HG03457 (cell line): ENCODE measurements at regions not wholly inside any gene's neighbourhood (a gene's known extent, or its start where the extent isn't known, plus 50 kb on each side); places are given as distances from the start of the nearest gene placed in this dataset.
"Not testable (repeated sequence)": the region's sequence is repeated elsewhere in the genome, so short reads cannot be mapped to it uniquely, and the experiment has no call there.

Experiments used
- ATAC-seq: cut with Tn5 transposase; IDR thresholded peaks from one replicate; pipeline ENCODE4 v1.9.1; 2021; ENCODE audit warnings: moderate number of reproducible peaks; ENCODE audit not compliant: unreplicated experiment

DNA sequence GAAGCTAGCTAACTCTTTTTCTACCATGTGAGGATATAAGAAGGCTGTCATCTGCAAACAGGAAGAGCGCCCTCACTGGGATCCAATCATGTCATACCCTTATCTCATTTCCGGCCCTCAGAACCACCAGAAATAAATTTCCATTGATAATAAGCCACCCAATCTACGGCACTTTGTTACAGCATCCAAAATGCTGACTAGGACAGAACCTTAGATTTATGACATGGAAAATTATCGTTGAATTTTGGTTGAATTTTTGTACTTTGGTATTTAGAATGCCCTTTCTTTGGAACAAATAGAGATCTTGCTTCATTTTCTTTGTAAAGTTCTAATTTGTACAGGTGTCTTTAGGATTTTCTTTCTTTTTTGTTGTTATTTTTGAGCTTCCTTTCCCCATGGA lies 53.3 kb upstream of the CYLC2 start:
- no peak for ATAC-seq

DNA sequence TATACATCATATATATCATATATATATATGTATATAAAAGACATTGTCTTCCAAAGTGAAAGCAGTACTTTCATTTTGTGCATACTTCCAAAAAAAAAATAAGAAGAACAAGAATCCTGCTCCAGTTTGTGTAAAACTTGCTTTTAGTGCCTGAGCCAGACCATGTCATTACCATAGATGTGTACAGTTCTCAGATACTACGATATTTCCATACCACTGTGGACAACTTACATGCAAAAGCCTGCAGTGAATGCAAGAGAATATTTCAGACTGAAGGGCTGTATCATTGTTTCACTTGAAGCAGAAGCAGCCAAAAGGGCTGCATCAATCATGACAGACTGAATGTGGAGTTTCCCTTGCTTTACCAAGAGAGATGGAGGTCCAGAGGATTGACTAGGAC lies 72.6 kb upstream of the CYLC2 start:
- no peak for ATAC-seq

DNA sequence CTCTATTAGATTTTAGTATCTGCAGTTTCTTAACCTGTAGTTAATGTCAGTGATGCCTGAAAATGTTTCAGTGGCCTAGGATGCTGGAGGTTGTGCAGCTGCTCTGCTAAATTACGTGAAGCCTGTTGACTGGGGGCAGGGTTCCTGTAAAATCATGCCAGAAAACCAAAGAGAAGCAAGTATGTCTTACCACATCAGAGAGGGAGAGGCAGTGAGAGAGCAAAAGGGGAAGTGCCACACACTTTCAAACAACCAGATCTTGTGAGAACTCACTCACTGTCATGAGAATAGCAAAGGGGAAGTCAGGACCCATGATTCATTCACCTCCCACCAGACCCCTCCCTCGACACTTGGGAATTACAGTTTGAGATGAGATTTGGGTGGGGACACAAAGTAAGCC lies 83.9 kb upstream of the CYLC2 start:
- no peak for ATAC-seq

DNA sequence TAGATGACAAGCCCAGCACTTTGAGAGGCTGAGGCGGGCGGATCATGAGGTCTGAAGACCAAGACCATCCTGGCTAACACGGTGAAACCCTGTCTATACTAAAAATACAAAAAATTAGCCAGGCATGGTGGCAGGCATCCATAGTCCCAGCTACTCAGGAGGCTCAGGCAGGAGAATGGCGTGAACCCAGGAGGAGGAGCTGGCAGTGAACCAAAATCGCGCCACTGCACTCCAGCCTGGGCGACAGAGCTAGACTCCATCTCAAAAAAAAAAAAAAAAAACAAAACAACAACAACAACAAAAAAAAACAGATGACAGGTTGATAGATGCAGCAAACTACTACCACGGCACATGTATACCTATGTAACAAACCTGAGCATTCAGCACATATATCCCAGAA lies 89.3 kb upstream of the CYLC2 start:
- not testable (repeated sequence) for ATAC-seq

DNA sequence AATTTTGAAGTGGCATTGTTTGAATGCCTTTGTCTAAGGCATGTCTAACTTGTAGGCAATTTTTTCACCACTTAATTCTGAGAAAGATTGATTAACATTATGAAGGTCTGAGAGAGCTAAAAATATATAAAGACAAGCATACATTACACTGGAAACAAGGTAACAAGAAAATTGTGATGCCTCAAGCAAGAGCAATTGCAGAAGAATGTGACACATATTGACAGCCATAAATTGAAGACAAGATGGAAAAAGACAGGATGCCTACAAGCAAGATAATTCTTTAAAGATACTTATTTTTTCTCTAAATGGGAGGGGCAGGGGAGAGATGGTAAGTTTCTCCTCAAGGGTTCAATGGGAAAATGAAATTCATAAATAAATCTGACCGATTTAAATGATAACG lies 103.1 kb upstream of the CYLC2 start:
- no peak for ATAC-seq

DNA sequence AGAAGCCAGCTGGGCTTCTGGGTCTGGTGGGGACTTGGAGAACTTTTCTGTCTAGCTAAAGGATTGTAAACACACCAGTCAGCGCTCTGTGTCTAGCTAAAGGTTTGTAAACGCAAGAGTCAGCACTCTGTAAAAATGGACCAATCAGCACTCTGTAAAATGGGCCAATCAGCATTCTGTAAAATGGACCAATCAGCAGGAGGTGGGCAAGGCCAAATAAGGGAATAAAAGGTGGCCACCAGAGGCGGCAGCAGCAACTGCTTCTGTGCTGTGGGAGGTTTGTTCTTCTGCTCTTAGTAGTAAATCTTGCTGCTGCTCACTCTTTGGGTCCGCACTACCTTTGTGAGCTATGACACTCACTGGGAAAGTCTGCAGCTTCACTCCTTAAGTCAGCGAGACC lies 106.4 kb upstream of the CYLC2 start:
- ATAC-seq = not testable (repeated sequence)

DNA sequence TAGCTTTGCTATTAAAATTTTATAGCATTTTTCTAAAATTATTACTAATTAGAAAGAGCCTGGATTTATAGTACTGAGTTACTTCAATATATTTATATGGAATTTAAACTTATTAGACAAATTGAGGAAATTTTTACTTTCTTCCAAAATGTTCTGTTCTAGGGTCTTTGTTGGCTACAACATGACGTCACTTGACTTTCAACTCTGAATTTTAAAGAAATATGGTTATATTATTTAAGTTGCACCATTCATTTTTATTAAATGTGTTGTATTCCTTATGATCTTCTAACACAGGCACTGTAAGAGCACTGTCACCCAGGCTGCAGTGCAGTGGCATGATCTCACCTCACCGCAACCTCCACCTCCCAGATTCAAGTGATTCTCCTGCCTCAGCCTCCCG lies 119.4 kb upstream of the CYLC2 start:
- ATAC-seq = no peak

DNA sequence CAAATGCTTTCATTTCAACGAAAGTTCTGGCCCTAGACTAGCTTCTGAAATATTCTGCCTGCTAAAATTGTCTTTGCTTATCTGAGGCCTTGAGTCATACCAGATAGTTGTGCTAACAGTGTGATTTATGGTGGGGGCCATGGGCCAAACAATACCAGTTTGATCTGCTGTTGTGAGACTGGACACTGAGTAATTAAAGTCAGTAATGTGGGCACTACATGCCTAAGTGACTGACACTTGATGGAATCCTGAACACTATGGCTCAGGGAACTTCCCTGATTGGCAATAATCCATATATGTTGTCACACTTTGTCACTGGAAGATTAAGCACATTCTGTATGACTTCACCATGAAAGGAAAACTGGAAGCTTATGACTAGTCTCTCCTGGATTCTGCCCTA lies 127.6 kb upstream of the CYLC2 start:
- no peak for ATAC-seq

DNA sequence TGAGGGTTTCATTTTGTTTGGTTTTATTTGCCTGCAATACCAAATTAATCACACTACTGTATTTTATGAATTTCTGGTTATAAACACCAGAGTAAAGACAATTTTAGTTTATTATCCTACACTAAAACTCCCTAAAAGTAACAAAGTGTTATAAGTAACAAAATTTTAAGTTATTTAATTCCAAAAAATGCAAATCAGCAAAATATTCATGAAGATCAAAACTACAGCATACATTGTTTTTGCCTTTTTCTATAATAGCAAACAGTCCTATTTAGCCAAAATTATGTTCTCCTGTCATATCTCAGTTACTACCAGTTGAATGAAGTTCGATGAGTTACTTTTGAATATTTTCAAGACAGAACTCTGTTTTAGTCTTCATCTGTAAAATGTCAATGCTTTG lies 132.7 kb upstream of the CYLC2 start:
- no peak for ATAC-seq

DNA sequence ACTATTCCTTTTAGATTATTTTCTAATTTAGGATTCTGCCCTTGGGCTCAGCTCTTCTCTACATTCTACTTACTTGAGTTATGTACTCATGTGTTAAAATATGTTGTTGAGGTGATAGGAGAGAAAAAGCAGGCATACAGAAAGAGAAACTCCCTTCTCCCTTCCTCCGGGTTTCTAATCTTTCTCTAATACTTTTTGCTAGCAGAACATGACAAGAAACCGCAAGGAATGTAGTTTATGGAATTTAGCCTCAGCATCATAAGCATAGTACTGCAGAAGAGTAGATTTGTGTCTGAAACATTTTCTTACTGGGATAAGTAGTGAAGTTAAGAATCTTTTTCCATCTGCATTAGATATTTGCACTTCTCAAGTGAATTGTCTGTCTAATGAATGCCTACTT lies 139.5 kb upstream of the CYLC2 start:
- no peak for ATAC-seq

DNA sequence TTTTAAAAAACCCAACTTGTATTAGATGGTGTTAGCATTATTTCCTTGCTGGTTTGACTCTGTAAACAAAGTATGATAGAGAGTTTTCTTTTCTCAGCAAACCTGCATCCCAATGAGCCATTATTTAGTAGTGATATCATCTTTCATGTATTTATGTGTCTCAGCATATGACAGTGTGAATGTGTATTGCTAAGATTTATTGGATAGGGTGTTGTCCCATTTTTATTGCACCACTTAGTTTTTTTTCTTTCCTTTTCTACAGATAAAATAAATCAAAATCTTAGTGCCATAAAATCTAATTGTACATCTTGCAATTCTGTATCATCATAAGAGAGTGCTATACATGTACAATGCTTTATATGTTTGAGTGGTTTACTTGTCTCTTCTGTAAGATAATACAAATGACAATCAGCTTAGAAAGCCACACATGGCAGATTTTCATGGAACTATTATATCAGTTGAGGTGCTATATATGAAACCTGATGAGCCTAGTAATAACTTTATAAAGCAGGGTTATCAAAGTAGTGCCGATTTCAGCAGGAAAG lies 149.2 kb upstream of the CYLC2 start:
- ATAC-seq = no peak

DNA sequence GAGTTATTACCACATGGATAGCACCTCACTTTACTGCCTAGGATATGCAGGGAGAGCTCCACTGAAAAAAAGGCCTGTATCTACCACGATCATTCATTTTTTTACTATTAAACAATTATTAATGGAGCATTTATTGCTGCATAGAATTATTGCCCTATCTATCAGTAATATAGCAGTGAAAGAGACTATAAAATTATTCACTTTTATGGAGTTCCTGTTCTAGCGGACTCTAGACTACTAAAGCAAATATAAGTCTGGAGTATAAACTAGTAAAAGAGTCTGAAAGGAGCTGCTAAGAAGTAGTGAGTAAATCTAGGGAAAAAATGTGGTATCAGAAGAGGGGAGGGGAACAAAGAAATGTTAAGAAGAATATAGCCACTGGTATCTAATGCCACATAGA lies 150.4 kb upstream of the CYLC2 start:
- no peak for ATAC-seq

DNA sequence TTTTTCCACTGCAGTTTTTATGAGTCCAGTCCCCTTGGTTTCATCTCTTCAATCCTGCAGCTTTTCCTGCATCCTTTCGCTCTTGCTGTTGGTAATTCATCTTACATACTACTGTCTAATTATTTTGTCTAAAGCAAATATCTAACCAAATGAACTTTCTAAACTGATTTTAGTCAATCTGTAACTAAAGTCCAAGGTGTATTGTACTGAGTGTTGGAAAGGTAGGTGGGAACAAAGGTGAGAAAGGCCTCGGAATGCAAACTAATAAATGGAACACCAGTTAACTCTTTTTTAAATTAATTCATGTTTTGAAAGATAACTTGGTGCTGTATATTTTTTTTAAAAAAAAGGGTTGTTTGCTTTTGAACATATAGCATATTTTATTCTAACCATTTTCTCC lies 152.7 kb upstream of the CYLC2 start:
- ATAC-seq = no peak

DNA sequence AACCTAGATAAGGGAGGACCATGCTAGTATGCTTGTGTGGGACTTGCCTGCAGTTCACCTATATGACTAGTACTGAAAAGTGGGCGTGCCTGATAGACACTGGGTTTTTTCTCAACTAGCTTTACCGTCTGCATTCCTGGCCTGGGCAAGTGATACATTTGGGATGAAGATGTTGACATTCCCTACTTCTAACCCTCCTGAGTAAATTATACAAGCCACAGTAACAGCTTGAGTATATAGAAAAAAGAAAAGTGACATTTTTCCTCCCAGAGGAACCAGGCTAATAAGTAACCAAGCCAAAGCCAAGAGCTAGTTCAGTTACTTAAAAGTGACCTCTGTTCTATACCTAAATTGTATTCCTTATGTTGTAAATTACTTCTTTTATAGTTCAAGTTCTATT lies 153.8 kb upstream of the CYLC2 start:
- no peak for ATAC-seq

DNA sequence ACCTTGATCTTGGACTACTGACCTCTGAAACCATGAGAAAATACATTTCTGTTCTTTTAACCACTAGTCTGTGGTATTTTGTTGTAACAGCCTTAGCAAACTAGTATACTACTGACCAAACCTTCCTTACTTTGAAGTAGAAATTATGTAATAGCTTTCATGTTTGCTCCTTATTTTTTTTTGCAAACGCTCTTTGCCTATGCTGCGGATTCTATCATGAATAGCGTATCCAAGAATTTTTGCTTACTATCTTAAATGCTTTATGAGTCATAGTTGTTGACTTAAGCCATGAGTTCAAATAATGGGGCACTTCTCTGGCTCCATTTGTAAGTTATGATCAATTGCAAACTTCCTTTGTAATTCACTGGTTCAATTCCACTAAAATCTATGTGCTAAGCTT lies 154.8 kb upstream of the CYLC2 start:
- no peak for ATAC-seq

DNA sequence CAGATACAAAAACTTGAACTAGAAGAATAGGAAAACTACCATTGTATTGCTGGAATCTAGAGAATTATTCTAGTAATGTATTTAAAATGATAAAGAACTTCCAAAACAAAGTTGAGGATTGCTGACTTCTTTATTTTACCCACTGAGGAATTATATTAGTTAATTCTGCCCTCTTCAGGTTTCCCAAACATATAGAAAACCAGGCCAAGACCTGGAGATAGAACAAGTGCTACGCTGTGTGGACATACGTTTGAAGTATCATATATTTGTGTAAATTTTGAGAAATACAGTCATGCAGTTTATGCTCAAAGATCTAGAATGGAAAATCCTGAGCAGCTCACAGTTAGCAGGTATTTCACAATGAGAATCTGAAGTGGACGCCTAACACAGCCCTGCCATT lies 162.3 kb upstream of the CYLC2 start:
- no peak for ATAC-seq

DNA sequence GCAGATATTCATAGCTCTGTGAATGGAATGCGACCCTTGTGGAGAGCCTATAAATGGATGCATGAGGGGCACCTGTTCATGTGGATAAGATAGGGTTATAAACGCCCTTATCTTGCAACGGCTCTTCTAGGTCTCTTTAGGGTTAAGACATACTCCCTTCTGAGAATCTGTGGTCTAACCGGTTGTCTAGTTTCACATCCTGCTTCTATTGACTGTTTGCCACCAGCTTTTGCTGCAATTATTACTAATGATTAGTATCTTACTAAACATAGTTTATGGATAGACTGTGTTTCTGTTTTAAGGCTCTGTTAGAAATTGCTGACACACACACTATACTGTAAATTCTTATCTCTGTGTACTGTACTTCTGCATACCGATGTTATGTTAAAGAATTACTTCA lies 198.9 kb upstream of the CYLC2 start:
- ATAC-seq = no peak

DNA sequence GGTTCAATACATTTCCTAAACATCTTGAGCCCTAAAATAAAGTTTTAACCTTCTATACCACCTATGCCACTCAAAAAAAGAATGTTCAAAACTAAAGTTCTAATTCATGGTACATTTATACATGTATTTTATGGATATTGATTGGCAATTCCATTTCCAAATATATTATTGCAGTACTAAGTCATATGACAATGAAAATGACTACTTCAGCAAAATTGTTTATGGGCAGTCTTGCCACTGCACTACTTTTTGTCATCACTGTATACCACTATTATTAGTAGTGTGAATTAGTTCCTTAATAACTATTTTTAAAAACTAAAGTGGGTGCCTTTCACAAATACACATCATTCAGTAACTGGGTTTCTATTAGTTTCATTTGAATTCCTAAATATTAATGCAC lies 199.6 kb upstream of the CYLC2 start:
- ATAC-seq = no peak

DNA sequence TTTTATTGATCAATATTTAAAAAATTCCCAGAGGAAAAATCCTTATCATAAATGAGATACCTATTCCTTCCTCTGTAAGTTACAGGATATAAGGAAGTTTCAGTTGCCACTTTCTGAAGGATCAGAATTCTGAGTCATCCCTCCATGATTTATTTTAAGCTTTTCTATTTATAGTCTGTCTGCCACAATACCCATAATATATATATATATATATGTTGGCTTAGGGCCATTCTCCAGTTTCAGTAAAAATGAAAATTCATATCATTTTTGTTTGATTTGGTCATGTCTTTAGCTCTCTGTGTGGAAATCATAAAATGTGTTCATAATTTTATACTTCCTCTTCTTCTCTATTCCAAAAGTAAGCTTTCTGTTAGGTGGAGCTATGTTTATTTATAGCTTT lies 215.8 kb upstream of the CYLC2 start:
- ATAC-seq = no peak

DNA sequence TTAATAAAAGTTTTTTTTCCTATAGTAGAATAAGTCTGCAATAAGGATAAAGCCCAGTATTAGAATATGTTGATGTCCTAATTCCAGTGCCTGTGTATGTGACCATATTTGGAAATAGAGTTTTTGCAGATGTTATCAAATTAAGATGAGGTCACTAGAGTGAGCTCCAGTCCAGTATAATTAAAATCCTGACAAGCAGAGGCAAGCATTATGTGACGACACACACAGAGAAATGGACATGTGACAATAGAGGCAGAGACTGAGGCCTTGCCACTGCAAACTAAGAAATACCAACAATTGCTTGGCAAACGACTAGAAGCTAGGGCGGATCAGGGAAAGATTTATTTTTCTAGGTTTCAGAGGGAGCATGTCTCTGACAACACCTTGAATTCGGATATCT lies 216.4 kb upstream of the CYLC2 start:
- ATAC-seq = no peak

DNA sequence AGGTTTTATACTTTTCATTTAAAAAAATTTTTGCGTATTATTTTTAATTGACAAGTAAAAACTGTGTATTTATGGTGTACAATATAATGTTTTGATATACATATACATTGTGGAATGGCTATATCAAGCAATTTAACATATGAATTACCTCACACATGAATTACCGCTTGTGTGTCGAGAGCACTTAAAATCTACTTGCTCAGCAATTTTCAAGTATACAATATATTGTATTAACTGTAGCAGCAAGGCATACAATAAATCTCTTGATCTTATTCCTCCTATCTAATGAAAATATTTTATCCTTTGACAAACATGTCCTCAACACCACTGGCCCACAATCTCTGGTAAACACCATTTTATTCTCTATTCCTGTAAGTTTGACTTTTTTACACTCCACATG lies 224.4 kb upstream of the CYLC2 start:
- ATAC-seq = no peak

DNA sequence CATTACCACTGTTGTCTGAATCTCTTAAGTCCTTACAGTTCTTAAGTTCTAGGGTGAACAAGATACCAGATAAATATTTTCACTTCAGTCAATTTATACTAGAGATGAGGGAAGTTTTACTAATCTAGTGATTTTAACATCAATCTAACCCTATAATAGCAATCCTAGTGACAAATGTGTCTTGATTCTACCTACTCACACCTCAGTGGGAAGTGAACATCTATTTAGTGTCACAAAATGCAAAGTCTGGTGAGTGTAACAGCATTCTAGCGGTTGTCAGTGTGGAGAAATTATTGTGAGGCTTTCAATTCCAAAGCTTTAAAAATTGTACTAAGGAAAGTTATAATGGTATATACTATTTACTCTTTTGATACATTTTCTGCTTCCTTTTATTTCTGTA lies 225.8 kb upstream of the CYLC2 start:
- no peak for ATAC-seq

DNA sequence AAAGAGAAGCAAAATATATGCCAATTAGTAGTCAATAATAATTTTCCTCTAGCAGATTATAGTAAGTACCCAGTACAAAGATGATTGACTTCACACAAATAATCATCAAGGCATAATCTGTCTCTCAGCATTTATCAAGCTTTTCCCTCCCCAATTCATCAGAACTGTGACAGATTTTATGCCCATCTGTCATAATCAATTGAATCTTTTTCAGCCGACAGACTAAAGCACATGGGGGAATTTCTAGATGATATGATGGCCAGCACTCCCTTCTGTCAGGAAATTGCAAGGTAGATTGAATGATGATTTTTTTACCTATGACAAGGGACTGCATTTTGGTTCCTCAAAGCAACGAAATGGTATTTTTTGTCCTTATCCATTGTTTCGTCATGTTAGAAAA lies 227.1 kb upstream of the CYLC2 start:
- no peak for ATAC-seq

DNA sequence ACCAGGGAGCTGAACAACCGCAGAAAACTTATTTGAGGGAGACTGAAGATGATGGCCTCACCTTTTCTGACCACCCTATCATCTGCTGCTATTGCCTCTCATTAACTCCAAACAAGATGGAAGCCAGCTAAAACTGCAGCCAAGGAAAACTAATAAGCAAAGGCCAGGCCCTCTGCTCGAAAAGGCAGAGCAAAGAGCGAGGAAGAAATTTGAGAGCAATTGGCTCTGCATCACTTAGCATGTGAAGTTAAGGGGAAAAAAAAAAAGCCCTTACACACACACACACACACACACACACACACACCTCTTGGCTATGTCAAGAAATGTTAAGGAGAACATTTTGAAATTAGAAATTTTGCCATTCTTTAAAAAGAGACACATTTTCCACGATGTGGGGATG lies 228.1 kb upstream of the CYLC2 start:
- no peak for ATAC-seq
